ENCODE measurements at regions not wholly inside any gene's neighbourhood (a gene's known extent, or its start where the extent isn't known, plus 50 kb on each side); places are given as distances from the start of the nearest gene placed in this dataset.

DNA sequence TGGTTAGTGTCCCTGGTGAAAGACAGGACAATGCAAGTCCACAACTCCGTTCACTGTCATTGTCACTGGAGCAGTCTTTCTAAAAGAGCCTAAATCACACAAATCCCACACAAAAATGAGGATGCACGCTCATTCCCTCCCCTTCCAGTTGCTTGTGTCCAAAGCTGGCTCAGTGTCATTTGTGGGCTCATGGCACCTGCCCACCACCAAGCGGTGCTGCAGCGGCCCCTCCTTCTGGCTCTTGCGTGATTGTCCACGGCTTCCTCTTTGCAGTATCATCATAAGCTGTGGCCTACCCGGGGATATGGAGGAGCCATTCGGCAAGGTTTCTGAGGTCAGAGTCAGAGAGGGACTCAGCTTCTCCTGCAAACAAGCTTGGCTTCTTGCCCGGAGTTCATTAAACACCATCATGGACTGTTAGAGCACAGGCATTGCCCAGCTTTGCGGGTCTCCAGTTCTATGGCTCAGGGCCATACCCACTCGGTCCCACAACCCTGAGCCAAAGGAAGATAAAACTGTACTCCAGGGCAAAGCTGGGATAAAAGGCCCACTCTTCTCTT, 179.4 kb upstream of the AGAP1 start:
- peak; percentile 57 for DNase-seq

- no peak for DNase-seq
Measured at GRCh38 chr2:235319095-235319494, 174.7 kb upstream of the AGAP1 start.

DNA sequence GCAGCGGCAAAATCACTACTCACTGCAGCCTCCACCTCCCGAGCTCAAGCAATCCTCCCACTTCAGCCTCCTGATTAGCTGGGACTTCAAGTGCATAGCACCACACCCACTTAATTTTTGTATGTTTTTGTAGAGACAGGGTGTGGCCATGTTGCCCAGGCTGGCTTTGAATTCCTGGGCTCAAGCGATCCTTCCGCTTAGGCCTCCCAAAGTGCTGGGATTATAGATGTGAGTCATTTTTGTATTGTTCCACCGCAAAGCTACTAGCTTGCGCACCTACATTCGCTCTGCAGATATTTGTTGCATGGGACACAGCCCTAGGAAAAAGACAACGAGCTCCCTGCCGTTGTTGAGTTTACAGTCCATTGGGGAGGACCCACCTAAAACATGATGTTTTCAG, 173.5 kb upstream of the AGAP1 start:
- no peak for DNase-seq

- no peak for DNase-seq
Measured at GRCh38 chr2:235324324-235324723, 169.5 kb upstream of the AGAP1 start.

GRCh38 chr2:235325151-235325550, 168.7 kb upstream of the AGAP1 start:
- no peak for DNase-seq

GRCh38 chr2:235328991-235329390, 164.9 kb upstream of the AGAP1 start:
- DNase-seq, result no peak

DNA sequence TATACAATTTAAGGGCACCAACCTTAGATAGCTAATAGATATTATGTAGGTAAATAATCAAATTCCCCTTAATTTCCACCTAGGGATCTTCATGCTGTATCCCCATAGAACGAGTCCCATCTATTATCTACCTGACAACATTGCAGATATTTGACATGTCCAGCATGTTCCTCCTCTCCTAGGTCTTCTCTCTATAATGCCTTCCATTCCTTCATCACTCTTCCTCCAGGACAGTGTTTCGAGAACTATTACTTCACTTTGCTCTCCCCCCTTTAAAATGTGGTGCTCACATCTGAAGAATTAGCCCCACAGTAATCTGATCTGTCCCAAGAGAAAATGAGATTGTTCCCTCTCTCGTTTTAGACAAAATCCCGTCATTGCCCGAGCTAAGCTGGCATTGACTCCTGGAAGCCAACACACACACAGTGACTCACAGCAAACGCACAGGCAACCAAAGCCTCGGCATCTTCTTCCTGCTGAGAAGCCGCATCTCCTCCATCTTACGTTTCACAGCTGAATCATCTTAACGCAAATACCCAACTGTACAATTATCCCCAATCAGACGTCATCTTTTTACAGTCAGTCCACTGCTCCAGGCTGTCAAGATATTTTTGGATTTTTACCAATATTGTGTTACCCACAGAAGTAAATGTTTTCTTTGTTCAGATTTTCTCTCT, 162.9 kb upstream of the AGAP1 start:
- no peak for DNase-seq

DNA sequence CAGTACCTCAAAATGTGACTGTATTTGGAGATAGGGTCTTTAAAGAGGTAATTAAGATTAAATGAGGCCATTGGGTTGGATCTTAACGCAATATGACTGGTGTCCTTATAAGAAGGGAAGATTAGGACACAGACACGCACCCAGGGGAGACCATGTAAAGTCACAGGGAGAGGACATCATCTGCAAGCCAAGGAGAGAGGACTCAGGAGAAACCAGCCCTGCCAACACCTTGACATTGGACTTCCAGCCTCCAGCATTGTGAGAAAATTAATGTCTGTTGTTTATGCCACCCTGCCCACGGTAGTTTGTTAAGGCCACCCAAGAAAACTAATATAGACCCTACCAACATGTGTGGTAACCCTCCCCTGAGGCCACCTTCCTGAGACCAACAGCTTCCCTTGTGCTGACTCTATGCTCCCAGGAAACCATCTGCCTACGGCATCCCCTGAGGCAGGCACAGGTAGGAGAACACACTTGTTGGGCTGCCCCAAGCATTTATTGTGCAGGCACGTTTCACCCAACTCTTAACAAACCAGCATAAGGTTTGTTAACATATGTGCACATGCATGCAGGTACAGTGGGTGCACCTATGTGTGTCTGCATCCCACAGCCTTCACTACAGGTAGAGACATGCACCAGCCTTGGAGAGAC, 161.5 kb upstream of the AGAP1 start:
- no peak for DNase-seq

- no peak for DNase-seq
Measured at GRCh38 chr2:235333076-235333475, 160.8 kb upstream of the AGAP1 start.

DNA sequence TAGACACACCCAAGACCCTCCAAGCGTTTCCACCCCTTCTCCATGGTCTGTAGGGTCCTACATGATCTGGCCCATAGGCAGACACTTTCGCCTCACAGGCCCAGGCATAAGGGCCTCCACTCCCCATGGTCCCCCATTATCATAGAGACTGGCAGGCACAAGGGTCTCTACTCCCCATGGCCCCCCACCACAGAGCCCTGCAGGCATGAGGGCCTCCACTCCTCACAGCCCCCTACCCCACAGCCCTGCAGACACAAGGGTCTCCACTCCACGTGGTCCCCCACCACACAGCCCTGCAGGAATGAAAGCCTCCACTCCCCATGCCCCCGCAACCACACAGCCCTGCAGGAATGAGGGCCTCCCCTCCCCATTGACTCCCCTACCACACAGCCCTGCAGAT, 159.7 kb upstream of the AGAP1 start:
- DNase-seq, result no peak

GRCh38 chr2:235343156-235343774, 150.6 kb upstream of the AGAP1 start:
- no peak for DNase-seq

DNA sequence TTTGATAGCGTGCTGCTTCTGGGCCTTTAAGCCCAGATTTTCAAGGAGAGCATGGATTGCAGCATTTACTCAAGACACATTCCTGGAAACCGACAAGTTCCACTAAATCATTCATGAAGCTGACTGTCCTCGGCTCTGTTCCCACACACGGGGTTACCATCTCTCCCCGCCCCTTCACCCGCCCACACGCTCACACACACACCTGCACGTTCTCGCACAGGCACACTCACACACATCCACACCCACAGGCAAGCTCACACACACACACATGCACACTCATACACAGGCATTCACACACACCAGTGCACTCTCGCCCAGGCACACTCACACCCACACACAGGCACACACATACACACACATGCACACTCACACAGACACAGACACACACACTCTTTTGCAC, 150.0 kb upstream of the AGAP1 start:
- no peak for DNase-seq

GRCh38 chr2:235345745-235346144, 148.1 kb upstream of the AGAP1 start:
- DNase-seq, result no peak

DNA sequence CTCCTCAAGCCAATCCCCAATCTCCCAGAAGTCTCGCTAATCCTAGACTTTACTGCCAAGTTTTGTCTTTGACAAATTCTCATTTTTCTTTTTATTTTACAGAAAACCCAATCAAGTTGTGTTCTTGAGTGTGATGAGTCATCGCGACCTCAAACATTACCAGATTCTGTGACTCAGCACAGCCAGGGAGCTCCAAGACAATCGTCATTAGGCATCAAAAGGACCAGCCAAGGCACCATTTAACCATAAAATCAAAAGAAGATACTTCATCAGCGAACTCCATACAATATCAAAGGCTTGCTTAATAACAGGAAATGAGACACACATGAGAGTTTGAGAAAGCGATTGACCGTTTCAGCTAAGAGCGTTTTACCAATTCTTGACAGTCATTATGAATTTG, 146.2 kb upstream of the AGAP1 start:
- no peak for DNase-seq

GRCh38 chr2:235348329-235348728, 145.5 kb upstream of the AGAP1 start:
- no peak for DNase-seq

DNA sequence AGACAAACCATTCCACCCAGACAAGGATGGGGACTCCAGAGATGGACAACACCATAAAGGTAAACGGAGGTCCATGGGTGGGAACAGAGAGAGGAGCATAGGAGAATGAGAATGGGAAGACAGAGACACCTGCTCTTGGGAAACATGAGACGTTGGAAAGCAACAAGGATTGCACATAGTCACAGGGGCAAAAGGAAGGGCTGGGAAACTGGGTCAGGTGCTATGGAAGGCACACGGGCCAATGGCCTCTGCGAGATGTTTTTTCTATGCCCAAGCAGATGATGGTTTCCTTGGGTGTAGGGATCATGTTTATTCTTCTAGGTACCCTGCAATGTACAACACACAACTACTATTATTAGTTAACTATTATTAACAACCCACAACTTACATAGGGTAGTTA, 143.6 kb upstream of the AGAP1 start:
- no peak for DNase-seq

DNA sequence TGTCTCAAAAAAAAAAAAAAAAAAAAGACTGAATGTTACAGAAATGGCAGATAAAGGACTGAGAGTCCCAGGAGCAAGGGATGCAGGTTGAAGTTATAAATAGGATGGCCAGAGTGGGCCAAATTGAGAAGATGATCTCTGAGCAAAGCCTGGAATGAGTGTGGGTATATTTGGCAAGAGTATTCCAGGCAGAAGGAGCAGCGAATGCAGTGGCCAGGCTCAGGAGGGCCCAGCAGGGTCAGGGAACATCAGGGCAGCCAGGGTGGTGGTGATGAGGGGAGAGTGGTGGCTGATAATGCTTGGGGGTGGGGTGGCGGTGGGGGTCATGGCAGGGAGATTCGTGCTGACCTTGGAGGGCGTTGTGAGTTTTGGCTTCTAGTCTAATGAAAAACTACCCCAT, 141.3 kb upstream of the AGAP1 start:
- no peak for DNase-seq

DNA sequence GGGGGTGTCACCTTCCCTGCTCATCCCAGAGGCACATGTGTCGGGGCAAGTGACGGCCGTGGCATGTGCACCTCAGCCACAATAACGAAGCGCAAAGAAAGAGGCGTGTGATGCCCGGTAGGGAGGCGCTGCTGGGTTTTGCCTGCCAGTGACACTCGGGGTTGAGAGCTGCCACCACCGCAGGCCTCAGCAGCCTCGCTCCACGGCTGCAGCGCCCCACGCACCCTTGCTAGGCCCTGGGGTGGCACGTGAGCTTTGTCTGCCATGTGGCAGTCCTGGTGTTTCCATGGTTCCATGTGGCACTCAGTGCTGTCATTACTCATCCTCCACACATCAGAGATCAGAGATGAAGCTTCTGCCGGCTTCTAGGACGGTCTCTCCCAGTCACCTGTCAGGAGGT, 136.0 kb upstream of the AGAP1 start:
- no peak for DNase-seq

DNA sequence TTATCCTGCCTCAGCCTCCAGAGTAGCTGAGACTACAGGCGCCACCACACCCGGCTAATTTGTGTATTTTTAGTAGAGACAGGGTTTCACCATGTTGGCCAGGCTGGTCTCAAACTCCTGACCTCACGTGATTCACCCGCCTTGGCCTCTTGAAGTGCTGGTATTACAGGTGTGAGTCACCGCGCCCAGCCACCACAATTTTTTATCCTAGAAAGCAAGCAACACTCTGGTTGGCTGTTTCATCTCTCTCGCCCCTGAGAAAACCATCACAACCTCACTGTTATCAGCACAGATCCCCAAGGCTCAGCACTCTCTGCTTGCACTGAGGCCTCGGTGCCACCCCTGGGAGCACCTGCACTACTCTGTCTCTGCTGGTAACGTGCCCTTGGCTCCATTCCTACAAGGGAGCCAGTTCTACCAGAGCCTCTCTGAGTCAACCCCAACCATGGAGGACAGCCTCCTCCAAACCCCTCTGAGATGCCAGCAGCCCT, 134.8 kb upstream of the AGAP1 start:
- DNase-seq, result no peak

DNA sequence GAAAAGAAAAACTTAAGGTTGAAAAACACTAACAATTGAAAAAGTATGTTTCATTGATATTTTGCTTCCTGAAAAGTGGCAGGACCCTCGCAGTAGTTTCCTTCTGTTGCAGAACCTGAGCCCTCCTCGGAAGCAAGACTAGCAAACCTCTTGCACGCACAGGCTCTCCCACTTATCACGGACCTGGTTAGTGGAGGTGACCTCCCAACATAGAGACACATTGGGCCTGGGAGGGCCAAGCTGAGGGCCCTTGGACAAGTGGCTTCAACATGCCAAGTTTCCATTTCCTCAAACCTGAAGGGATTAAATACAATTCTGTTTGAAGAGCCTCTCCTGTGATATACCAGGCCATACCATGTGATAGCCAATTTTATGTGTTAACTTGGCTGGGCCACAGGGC, 133.4 kb upstream of the AGAP1 start:
- no peak for DNase-seq

- DNase-seq, result no peak
Measured at GRCh38 chr2:235365743-235366142, 128.1 kb upstream of the AGAP1 start.

- no peak for DNase-seq
Measured at GRCh38 chr2:235366390-235366789, 127.5 kb upstream of the AGAP1 start.

DNA sequence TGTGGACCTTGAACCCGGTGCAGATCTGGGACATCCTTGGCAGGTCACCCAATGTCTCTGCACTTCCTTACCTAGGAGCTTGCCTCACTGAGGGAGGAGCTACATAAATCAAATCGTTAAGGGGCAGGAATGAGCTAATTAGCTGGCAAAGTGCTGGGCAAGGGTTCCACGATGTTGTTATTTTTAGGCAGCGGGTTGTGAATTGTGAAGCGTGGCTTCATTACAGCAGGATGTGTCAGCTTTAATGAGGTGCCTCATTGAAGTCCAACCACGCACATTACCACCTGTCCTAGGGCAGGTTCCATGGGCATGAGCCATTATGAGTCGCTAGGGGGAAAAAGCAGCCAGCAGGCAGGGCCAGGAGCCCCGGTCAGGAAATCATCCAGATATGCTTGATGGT, 127.0 kb upstream of the AGAP1 start:
- DNase-seq, result peak; percentile 23

GRCh38 chr2:235371018-235371417, 122.8 kb upstream of the AGAP1 start:
- DNase-seq, result no peak

All from NCI-H1694 (cell line).